ENCODE measurements at regions not wholly inside any gene's neighbourhood (a gene's known extent, or its start where the extent isn't known, plus 50 kb on each side); places are given as distances from the start of the nearest gene placed in this dataset.
"Not testable (repeated sequence)": the region's sequence is repeated elsewhere in the genome, so short reads cannot be mapped to it uniquely, and the experiment has no call there.

- not testable (repeated sequence) for TF ChIP-seq CTCF, POLR2A (IDR thresholded peaks at IDR 0.05)
Measured at GRCh38 chr7:16263377-16263776, 158.0 kb downstream of the CRPPA start.

All from vagina (tissue), 2 donors.